Left renal cortex interstitium (tissue), 4 donors: ENCODE measurements at regions not wholly inside any gene's neighbourhood (a gene's known extent, or its start where the extent isn't known, plus 50 kb on each side); places are given as distances from the start of the nearest gene placed in this dataset.

Experiments used
- DNase-seq, 4 donors: peaks; one replicate each; pipeline ENCODE4 v3.0.0-alpha.2; 2013; ENCODE audit warnings: low read depth in 4 of 4, low spot score in 2 of 4, missing footprints in 1 of 4

GRCh38 chr12:132439333-132439904 is 50.5 kb upstream of the FBRSL1 start:
- no peak for DNase-seq

- no peak for DNase-seq
Observed at GRCh38 chr12:132438726-132439125, 51.2 kb upstream of the FBRSL1 start.

DNA sequence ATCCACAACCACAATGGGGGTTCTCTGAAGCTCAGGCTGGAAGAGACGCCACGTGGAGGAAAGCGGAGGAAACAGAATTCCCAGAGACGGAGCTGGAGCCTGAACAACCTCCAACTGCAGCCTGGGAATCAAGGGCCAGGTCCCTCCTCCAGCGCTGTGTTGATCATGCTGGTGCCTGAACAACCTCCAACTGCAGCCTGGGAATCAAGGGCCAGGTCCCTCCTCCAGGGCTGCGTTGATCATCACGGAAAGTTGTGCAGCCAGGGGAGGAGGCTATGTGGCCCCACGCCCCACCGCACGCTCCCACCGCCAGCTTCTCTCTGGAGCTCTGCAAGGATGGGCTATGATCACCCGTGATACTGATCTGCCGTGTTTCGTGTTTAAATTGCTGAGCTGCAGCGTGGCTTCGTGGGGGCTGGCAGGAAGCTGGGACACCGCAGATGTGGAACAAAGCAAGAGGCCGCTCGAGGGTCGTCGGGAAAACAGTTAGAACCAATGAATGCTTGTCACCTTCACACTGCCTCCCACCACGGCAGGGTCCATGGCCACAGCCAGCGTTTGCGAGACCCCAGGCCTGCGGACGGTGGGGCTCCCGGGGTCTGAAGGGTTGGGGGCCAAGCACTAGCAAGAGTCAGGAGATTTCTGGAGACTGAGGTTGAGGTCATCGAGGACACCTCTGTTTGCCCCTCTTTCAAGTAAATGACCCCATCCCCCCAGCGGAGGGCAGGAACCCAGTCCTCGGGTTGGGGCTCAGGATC is 51.8 kb upstream of the FBRSL1 start:
- DNase-seq: no peak

GRCh38 chr12:132437252-132437932 is 52.6 kb upstream of the FBRSL1 start:
- DNase-seq: no peak

GRCh38 chr12:132436791-132437251 is 53.1 kb upstream of the FBRSL1 start:
- DNase-seq: no peak

DNA sequence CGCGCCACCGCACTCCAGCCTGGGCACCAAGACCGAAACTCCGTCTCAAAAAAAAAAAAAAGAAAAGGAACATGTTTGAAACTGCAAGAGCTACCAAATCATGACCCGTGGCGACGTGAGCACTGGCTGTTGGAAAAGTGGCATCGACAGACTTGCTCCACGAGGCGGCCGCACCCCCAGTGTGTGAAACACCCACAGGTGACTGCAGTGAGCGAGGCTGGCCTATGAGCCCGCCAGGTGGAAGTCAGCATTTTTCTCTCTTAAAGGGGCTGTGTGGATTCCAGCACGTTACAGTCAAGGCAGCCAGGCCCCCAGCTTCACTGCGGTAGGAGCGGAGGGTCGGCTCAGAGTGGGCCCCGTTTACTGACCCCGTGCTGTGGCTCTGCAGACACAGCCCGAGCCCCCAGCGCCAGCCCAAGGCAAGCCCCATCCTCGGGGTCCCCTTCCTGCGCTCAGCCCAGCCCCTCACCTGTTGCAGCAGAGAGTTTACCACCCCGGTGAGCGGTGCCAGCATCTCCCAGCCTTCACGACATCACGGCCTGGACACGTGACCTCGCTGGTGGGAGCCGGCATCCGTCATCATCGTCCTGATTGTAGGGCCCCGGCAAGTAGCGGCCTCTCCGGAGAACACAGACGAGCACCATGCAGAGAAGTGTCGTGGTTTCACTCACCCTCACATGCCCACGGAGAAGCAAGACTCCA is 54.3 kb upstream of the FBRSL1 start:
- no peak for DNase-seq

DNA sequence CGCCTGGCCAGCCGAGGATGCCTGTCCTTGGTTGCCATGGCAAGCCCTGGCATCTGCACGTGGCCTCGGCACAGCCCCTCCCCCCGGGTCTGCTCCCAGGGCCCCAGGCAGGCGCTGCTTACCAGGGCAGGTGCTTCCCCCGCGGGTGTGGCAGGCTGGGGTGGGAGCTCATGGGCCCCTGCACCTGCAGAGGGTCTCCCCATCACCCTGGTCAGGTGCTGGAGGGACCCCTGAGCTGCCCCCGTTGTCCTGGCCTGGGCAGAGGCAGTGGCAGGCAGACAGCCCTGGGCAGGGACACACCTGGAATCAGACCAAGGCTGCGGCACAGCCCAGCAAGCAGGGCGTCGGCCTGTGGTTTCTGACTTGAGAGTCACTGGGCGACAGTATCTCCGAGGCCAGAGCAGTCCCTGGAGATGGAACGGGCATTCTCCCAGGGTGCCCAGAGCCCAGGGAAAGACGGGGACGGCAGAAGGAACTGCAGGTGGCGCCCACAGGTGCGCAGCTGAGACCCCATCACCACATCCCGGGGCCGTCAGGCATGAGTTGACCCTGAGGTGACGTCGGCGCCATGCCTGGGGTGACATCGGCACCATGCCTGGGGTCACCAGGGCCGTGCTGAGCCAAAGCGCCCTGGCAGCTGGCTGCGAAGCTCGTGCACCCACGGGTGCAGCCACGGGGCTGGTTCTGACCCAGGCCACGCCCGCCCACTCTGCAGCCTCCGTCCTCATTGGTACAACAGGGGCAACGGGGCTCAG is 56.1 kb upstream of the FBRSL1 start:
- DNase-seq: no peak

- DNase-seq: no peak
Observed at GRCh38 chr12:132432721-132433577, 57.0 kb upstream of the FBRSL1 start.

DNA sequence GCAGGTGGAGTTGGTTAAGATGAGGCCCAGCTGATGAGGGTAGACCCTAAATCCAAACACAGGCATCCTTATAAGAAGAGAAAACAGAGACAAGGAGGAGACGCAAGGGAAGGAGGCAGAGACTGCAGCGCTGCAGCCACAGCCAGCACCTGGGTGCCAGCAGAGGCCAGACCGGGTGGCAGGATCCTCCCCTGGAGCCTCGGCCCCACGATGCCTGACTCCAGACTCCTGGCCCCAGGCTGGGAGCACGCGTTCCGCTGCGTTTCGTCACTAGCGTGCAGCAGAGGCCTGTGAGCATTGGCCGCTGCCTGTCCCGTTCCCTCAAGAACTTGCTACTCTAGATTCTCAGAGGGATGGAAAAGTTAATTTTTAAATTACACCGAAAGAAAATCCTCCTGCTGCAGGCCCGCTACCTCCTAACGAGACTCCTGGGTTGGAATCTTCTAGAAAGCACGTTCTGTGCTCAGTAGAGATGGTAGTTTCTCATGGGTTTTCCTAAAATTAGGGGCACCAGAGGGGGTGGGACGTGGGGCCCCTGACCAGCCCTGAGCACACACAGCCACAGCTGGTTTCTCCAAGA is 57.7 kb upstream of the FBRSL1 start:
- no peak for DNase-seq

GRCh38 chr12:132430838-132431774 is 58.8 kb upstream of the FBRSL1 start:
- DNase-seq: no peak

DNA sequence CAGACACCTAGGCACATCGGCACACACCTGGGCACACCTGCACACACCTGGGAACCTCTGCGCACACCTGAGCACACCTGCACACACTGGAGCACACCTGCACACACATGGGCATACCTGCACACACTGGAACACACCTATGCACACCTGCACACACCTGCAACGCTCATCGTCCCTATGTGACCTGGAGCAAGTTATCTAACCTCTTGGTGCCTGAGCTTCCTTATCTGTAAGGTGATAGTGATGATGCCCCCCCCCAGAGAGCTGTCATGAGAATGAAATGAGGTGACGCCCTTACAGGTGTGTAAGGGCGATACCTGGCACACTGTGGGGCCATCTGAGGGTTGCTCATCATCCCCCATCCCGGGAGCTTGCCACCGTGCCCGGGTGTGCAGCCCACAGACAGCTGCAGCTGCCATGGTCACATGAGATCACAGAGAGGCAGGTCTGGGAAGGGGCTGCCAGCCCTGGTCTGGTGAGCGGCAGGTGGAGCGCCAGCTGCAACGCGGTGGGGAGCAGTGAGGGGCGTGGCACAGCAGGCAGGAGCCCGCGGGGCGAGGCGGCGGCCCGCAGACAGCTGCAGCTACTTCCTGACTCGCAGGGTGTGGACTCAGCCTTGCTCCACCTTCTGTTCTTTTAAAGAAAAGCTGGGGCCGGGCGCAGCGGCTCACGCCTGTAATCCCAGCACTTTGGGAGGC is 59.9 kb upstream of the FBRSL1 start:
- DNase-seq: no peak

- DNase-seq: no peak
Observed at GRCh38 chr12:132429602-132429945, 60.4 kb upstream of the FBRSL1 start.

DNA sequence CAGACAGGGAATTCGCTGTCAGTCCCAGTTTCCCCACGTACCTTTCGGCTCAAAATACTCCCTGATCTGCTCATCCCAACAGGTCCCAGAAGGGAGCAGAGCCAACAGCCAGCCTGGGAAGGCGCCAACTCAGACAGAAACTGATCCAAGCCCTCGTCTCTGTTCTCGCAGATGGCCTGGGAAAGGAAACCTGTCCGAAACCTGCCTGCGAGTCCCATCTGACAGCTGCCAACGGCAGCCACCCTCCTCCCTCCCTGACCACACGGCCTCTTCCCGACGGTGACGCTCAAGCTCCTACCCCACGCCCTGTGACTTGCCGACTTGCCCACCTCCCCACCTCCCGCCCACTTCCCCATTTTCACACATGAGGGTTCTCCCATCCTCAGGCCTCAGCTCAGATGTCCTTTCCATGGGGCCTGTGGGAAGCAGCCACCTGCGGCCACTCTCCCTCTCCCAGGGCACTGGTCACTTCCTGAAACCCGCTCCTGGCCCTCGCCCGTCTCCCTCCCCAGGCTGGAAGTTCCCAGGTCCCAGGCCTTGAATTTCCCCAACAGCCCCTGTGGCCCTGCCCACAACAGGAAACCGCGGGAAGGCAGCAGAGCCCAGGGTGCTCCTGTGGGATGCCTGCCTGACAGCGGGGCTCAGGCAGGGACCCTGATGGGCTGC is 60.9 kb upstream of the FBRSL1 start:
- no peak for DNase-seq

GRCh38 chr12:132427999-132428935 is 61.7 kb upstream of the FBRSL1 start:
- DNase-seq: no peak

GRCh38 chr12:132427174-132427768 is 62.7 kb upstream of the FBRSL1 start:
- no peak for DNase-seq
